Activated T-helper 9 cell treated with anti-CD3 and anti-CD28 coated beads, Interleukin-2, amount 50 U/mL, for 16 hours (primary cell): ENCODE measurements at regions not wholly inside any gene's neighbourhood (a gene's known extent, or its start where the extent isn't known, plus 50 kb on each side); places are given as distances from the start of the nearest gene placed in this dataset.

ENCODE experiments used
- DNase-seq: peaks from one replicate; pipeline ENCODE4 v3.0.0-alpha.2; 2020; ENCODE audit warnings: low read depth

DNA sequence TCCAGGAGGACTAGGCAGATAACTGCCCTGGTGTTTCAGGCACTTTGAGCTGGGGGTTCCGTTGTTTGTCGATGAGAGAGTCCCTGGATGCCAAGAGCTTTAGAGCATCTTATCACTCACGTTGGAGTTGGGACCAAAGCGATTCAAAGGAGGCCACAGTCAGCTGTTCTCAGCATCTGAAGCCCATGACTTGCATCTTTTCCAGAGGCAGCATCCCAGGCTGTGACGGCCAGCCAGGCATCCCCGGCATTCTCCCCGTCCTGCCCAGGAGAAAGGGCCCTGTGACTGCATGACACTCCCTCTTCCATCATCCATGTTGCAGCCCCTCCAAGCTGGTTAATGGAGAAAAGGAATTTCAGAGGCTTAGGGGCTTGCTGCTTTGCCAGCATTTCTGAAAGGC lies 520.3 kb downstream of the CDH26 start:
- no peak for DNase-seq

DNA sequence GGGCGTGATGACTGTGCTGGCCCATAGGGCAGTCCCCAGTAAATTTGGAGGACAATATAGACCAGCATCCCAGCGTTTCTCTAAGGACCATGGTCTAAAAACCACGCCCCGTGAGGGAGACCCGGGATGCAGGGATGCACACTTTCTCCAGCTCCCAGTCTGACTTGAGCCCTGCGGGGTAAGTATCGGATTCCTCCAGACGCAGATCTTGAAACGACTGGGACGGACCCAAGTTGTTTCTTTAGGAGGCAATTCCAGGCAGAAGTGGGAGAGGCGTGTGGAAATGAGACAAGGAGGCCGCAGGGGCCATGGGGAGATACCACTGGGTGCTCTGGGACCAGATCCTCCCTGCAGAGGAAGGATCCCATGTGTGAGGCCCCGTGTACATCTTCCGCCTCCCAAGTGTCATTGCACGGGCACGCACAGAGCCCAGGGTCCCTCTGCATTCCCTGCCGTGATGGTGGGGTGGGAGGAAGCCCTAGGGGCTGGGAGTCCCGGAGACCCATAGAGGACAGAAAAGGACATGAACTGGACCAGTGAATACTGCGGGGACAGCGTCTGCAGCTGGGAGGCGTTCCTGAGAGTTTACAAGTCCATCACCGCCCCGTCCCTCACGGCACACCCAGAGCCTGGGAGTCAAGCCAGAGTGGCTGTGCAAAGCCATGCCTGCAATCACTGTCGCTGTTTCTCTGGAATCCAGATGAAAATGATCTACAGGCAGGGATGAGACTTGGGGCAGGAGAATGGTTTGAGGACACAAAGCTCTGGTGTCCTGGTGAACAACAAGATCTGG lies 522.9 kb downstream of the CDH26 start:
- DNase-seq = no peak

DNA sequence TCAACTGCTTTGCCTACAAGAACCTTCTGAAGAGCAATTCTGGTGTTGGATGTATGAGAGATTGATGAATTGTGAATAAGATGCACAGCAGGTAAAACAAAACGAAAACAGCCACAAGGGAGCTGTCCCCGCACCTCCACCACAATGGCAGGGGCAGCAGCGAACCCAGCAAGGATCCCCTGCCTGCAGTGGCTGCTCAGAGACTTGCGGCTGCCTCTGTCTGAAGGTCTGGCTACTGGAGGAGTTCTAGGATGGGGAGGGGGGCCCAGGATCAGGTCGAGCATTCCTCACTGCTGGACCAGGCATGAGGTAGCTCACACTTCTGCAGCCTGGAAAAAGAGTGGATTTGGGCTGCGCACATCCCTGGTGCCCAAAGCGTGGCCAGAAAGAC lies 523.5 kb downstream of the CDH26 start:
- DNase-seq = no peak

DNA sequence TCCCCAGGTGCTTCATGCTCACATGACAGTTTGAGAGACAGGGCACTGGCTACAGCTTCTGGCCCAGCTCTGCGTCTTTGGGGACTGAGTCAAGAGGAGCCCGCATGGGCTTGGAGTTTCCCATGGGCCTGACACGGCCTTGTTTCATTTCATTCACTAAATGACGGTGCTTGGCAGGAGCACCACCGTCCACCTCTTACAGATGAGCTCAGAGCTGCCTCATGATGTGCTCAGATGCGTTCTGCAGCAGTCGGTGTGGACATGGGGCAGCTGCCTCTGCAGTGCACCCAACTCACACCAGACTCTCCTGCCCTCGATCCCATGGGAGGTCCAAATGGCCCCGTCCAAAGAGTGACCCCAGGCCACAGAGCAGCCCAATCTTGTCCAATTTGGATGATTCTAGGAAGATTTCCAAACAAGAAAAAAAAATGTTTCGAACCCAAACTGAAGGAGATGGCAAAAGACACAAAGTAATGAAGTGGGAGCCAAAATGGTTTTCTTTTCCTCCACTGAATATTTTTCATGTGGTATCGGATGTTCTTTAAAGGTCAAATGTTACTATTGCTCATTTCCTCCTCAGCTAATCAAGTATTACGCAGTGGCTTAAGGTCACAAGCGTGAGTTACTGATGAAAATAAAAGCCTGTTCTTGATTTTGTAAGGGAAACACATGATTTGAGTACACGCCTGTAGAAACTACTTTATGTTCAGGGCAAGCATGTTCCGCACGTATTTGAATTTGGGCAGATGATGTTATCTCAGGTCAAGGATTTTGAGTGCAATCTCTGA lies 524.2 kb downstream of the CDH26 start:
- no peak for DNase-seq

DNA sequence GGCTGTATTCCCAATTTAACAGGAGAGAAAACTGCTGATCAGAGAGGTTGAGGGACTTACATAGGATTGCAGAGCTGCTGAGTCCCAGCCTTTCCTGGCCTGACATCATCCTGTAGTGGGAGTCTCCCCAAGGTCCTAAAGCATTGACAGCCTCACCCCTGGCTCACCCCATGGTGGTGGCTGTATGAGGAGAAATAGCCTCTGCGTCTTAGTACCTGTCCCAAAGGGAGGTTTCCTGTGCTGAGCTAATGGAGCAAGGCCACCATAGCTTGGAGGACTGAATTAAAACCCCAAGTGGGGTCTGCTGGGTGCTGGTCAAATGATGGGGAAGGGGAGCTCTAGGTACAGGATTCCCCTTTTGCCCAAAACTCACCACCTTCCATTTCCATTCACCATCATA lies 525.1 kb downstream of the CDH26 start:
- DNase-seq = no peak

DNA sequence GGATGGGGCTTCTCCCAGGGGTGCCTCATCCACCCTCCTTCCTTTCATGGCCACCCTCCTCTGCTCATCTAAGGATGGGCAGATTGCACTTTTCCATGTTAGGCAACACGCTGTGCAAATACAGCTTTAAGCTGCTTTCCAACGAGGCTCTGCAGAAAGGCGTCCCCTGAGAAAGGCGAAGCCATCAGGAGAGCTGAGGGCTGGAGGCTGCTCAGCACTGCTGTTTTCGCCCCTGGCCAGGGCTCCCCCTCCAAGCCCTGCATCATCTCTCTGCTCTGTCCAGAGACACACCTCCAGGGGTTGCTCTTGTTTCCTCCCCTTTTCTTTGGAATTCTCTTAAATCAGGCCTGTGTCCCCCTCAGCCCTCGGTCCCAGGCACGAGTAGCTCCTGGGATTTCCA lies 526.1 kb downstream of the CDH26 start:
- no peak for DNase-seq

DNA sequence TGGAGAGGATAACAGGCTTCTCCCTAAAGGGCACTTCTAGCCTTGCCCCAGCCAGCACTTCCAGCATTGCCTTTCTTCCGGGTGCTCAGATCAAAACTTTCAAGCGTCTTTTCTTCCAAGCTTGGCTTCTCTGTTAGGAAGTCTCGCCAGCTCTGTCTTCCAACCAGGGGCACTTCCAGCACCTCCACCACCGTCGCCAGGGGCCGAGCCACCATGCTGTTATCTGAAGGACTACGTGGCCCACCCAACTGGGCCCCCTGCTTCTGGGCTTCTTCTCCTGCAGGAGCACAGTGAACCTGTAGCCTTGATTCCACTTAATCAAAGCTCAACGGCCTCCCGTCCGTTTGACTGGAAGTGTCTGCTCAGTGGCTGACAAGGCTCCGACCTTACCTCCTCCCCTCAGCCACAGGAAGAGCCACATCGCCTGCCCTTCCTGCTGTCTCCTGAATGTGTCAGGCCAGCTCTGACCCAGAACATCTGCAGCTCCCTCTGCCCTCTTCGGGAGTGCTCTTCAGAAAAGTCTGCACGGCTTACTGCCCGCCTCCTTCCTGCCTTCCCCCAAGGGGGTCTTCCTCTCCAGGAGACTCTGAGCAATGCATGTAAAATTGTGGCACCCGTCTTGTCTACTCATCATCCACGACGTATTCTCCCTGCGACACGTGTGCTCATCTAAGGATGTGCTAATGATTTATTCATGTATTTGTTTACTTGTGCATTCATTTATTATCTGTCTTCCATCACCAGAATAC lies 527.0 kb downstream of the CDH26 start:
- DNase-seq = no peak

DNA sequence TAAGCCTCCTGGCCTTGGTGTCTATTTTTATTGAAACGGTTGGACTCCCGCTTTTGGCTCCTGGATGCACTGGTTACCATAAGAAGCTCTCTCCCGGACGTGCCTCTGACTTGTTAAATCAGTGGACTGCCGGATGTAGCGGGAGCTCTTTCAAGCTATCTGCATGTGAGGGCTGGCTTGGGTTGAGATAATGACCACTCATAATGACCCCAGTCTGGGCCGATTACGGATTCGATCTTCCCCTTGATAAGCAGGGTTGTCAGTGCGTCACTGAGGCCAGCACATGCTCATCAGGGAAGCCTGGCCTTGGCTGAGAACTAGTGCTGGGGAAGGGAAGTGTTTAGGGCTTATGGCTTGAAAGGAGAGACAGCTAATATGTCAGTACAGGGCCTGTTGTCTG lies 528.1 kb downstream of the CDH26 start:
- DNase-seq = no peak

DNA sequence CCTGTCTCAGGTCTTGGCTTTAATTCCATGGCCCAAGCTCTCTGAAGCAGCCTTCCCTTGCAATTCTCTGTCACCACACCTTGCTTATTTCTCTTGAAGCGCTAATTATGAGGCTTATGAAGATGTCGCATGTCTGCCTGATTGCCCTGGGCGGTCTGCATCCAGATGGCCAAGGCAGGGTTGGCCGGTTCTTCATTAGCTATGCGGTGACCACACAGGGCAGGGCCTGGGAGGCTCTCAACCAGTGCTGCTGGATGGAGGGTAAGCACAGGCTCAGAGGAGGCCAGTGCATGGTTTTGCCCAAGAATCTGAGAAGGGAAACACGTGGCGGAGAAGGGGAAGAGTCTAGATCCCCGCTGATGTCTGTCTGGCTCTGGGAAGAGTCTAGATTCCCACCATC lies 528.7 kb downstream of the CDH26 start:
- DNase-seq = no peak

DNA sequence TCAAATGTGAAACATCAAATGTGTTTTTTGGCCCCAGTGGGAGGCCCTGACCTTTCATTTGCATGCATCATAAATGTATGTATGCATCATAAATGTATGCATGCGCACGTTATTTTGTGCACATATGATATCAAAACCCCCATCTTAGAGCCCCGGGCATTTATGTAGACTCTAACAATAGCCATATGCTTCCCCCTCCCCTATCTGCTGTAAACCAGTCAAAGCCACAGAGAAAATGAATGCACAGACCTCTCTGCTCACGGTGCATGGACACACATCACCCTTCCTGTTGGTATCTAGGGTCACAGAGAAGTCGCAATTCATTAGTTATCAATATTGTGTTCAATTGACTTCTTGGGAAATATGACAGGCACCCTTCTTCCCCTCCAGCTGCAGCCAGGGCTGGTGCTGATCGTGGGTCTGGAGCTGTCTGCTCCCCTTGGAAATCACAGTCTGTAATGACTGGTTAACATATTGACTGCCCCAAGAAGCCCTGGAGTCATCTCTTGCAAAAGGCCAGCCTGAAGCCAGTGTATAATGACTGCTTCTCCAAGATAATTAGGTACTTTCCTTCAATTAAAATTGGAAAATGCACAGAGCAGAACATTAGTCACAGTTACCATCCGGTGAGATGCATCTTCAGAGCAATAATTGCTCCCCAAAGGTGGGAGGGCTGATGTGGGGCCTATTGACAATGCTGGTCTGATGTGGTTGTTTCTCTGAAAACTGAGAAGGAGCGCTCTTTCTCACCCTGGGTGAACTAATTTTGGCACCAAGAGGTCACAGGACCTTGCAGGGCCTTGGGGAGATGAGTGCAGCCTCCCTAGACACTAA lies 532.2 kb downstream of the CDH26 start:
- DNase-seq = no peak

DNA sequence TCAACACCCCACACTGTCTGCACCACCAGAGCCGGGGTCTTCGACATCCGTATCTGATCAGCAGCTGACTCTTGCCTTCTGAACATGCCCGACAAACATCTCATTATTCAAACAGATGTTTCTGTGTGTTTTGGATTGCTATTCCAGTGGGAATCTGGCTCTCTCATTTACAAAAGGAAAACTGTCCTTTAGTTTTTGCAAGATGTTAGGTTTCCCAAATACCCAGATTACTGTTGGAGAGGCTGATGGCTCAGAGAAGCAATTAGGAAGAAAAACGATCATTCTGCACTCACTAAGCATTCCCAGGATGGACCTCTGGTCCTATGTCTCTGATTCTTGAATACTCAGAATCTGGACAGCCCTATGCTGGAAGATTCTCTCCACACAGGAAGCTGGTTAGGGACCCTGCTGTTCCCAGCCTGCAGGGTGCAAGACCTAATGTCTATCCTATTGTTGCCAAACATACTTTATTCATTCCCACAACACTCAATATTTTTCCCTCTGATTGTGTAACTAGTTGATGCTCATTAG lies 532.9 kb downstream of the CDH26 start:
- DNase-seq = no peak

DNA sequence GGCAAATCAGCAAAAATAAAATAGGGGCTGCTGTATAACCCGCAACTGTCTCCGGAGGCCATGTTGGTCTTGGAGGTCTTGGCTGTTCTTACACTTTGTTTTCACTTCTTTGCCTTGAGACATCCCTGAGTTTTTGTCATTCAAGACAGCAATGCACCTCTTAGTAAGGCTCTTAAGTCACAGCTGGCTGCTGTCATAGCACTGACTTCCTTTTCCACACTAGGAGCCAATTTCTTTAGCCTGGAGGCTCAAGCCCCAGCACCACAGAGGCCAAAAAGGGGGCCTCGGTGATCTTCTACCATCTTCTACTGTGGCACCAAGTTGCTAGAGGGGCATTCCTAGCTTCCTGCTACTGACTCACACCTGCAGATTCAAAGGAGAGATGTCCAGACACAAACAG lies 536.3 kb downstream of the CDH26 start:
- no peak for DNase-seq

DNA sequence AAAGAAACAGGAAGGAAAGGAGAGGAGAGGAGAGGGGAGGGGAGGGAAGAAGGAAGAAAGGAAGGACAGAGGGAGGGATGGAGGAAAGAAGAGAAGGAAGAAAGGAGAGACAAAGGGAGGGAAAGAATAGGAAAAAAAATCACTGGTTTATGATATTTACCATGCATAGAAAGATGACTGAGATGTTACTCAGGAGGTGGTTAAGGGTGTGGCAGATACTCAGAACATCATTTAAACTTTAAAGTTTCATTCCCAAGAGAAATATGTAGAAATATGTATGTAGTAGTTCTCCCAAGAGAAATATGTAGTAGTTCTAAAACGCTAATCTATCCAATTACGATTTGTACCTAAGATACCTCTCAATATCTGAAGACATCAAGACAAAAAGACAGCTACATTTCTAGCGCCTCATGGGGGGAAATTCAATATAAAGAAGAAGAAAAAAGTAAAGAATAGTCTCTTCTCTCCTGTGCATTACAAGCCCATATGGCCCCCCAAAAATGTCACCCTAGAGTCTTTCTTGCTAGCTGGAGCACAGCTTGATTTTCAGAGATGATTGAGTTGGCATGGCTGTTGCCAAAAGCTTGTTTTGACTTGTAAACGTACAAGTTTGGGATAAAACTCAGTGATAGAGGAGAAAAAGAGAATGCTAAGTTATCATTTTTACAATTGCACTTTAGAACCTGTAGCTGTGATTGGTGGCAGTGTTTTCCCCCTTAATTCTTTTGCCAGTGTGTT lies 539.2 kb downstream of the CDH26 start:
- no peak for DNase-seq

DNA sequence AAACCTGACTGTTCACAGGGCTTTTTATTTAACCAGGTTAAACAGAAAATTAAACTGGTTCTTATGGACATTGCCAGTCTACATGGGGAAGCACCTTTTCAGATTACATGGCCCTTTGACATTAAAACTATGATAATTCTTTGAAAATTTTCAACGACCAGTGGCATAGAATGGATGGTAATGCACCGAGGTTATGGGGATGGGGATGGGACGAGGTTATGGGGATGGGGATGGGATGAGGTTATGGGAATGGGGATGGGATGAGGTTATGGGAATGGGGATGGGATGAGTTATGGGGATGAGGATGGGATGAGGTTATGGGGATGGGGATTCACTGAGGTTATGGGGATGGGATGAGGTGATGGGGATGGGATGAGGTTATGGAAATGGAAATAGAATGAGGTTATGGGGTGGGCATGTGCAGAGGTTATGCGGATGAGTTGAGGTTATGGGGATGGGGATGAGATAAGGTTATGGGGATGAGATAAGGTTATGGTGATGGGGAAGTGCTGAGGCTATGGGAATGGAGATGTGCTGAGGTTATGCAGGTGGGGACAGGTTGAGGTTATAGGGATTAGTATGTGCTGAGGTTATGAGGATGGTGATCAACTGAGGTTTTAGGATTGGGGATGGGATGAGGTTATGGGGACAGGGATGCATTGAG lies 541.9 kb downstream of the CDH26 start:
- DNase-seq = no peak

DNA sequence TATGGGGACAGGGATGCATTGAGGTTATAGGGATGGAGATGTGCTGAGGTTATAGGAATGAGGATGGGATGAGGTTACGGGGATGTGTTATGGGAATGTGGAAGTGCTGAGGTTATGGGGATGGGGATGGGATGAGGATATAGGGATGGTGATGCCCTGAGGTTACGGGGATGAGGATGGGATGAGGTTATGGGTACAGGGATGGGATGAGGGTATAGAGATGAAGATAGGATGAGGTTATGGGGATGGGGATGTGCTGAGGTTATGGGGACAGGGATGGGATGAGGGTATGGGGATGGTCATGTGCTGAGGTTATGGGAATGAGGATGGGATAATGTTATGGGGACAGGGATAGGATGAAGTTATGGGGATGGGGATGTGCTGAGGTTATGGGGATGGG lies 542.8 kb downstream of the CDH26 start:
- DNase-seq = no peak

DNA sequence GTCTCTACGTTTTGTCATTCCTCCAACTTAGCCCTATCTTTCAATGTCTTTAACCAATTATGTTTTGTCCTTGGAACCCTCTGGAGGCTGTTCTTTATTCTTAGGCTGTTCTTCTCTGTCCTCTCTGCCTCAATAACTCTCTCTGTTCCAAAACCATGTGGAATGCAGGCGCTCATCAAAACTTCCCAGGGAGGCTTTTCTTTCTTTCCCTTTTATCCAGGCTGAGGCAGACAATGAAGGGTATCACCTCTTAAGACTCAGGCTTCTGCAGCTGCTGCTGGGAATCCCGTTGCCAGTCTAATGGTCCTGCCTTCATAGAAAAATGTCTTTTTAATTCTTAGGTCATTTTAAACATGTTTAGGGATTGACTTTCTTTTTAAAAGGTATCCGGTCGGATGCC lies 544.7 kb downstream of the CDH26 start:
- no peak for DNase-seq

DNA sequence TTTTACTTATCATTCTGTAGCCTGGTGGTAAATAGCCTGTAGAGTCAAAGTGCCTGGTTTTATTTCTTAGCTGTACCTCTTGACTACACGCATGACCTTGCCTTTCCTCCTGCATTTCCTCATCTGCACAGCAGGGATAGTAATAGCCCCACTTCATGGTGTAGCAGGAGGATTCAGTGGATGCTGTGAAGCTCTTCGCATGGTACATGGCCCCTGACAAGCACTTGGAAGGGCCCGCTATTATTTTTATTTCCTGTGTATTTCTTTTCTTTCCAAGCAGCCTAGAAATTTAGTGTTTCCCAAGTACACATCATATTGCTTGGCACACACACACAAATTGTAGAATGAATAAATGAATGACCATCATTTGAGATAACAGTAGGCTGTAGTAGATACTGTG lies 547.2 kb downstream of the CDH26 start:
- no peak for DNase-seq

DNA sequence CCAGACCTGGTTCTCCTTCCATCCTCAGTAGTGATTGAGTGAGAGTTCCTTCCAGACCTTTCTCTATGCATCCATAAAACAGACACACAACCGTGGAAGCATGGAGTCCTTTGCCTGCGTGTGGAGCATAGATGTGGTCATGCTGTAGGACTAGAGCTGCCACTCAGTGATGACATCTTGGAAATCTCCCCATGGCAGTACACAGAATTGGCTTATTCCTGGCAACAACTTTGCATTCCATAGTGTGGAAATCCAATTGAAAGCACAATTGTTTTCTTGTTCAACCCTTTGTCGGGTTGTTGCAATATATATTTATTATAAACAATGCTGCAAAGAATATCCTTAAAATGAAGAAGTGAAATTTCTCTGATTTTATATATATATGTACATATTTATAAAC lies 547.8 kb downstream of the CDH26 start:
- no peak for DNase-seq

DNA sequence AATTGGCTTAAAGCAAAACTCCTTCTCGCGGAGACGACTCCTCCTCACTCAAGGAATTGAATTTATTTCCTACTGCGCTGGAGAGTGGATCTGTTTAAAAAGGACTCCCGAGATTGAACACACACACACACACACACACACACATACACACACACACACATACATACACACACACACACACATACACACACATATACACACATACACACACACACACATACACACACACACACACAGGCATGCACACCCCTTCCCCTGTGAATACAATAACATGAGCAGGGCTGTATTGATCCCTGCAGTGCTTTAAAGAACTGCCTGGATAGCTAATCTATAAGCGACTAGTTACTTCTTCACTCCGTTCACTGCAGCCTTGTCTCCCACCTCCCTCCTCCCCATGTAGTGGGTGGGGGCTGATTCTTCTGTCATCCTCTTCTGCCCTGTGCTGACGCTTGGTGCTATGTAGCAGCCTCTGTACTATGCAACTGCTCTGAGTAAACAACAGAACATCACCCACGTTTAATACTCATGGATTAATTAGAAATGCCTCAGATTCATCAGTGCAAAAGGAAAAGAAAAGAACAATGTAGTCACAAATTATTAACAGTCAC lies 549.0 kb downstream of the CDH26 start:
- DNase-seq = no peak

DNA sequence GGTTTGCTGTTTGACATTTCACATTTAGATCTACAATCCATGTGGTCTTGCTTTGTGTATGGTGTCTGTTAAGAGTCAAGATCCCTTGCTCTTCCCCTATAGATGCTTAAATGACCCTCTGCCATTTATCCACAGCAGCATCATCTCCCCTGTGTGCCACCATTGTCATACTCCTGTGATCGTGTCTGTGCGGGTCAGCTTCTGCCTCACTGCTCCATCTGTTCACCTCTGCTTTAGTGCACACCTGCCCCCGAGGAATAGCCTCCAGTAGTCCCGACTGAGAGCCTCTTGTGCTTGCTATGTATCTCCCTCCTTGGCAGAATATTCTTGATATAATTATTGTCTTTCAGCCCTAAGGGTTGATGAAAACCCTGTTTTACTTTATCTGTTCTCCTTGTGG lies 551.2 kb downstream of the CDH26 start:
- DNase-seq = no peak
